SK-N-SH treated with all-trans-retinoic acid at 6 μM for 48 hours (cell line): ENCODE measurements at regions not wholly inside any gene's neighbourhood (a gene's known extent, or its start where the extent isn't known, plus 50 kb on each side); places are given as distances from the start of the nearest gene placed in this dataset.

ENCODE experiments used
- ATAC-seq: fragments of 200-7000 bp; cut with Tn5 transposase; 3 replicates; pipeline ENCODE4 v1.9.1; 2020; ENCODE audit warnings: mild to moderate bottlenecking, moderate library complexity
- ARNTL ChIP-seq: fragments of 450-650 bp; formaldehyde crosslinking; IDR thresholded peaks from 2 replicates; pipeline ENCODE4 v1.5.0; 2020; ENCODE audit warnings: low read depth, mild to moderate bottlenecking, moderate library complexity, borderline replicate concordance
- BACH2 ChIP-seq: fragments of 250-450 bp; sonication (Bioruptor Pico); IDR thresholded peaks from 2 replicates; pipeline ENCODE4 v1.9.0; 2021; ENCODE audit warnings: mild to moderate bottlenecking, borderline replicate concordance
- CSDC2 ChIP-seq: fragments of 250-450 bp; sonication (Bioruptor Pico); IDR thresholded peaks from 2 replicates; pipeline ENCODE4 v1.5.0; 2020; ENCODE audit warnings: mild to moderate bottlenecking, moderate library complexity
- ESRRG ChIP-seq: fragments of 250-450 bp; sonication (Bioruptor Pico); IDR thresholded peaks from 2 replicates; pipeline ENCODE4 v1.6.1; 2021; ENCODE audit warnings: mild to moderate bottlenecking
- GLIS3 ChIP-seq: fragments of 250-450 bp; sonication (Bioruptor Pico); IDR thresholded peaks from 2 replicates; pipeline ENCODE4 v1.5.0; 2020; ENCODE audit warnings: mild to moderate bottlenecking, moderate library complexity
- ISL1 ChIP-seq: fragments of 250-450 bp; sonication (Bioruptor Pico); IDR thresholded peaks from 2 replicates; pipeline ENCODE4 v2.1.2; 2022; ENCODE audit warnings: mild to moderate bottlenecking, moderate library complexity
- PPARA ChIP-seq: fragments of 250-450 bp; sonication (Bioruptor Pico); IDR thresholded peaks from 2 replicates; pipeline ENCODE4 v1.5.0; 2020; ENCODE audit warnings: mild to moderate bottlenecking, borderline replicate concordance
- RARB ChIP-seq: fragments of 250-450 bp; sonication (Bioruptor Pico); IDR thresholded peaks from 2 replicates; pipeline ENCODE4 v1.8.0; 2021; ENCODE audit warnings: mild to moderate bottlenecking, moderate library complexity
- SNAI2 ChIP-seq: fragments of 250-450 bp; sonication (Bioruptor Pico); IDR thresholded peaks from 2 replicates; pipeline ENCODE4 v1.5.0; 2020; ENCODE audit warnings: mild to moderate bottlenecking, moderate library complexity
- TCF4 ChIP-seq: fragments of 250-450 bp; sonication (Bioruptor Pico); IDR thresholded peaks from 2 replicates; pipeline ENCODE4 v1.8.0; 2021; ENCODE audit warnings: mild to moderate bottlenecking, moderate library complexity, borderline replicate concordance
- ZC3H10 ChIP-seq: fragments of 250-450 bp; sonication (Bioruptor Pico); IDR thresholded peaks from 2 replicates; pipeline ENCODE4 v1.5.1; 2021; ENCODE audit warnings: mild to moderate bottlenecking, moderate library complexity
- ZFP3 ChIP-seq: fragments of 250-450 bp; sonication (Bioruptor Pico); IDR thresholded peaks from 2 replicates; pipeline ENCODE4 v1.5.0; 2020; ENCODE audit warnings: mild to moderate bottlenecking, moderate library complexity
- ZFP30 ChIP-seq: fragments of 450-650 bp; formaldehyde crosslinking; IDR thresholded peaks from 2 replicates; pipeline ENCODE4 v1.5.0; 2022; ENCODE audit warnings: mild to moderate bottlenecking, moderate library complexity
- ZNF565 ChIP-seq: fragments of 450-650 bp; formaldehyde crosslinking; conservative IDR thresholded peaks from 2 replicates; pipeline ENCODE4 v1.5.0; 2020; ENCODE audit warnings: low read depth, mild to moderate bottlenecking, moderate library complexity
- ZNF70 ChIP-seq: fragments of 450-650 bp; formaldehyde crosslinking; IDR thresholded peaks from 2 replicates; pipeline ENCODE4 v1.5.0; 2020; ENCODE audit warnings: mild to moderate bottlenecking, moderate library complexity
- ZNF8 ChIP-seq: fragments of 450-650 bp; formaldehyde crosslinking; IDR thresholded peaks from 2 replicates; pipeline ENCODE4 v1.5.0; 2020; ENCODE audit warnings: mild to moderate bottlenecking, moderate library complexity
- TF ChIP-seq, protein P1 (sequence below): fragments of 250-450 bp; sonication (Bioruptor Pico); IDR thresholded peaks from 2 replicates; pipeline ENCODE4 v1.8.0; 2020; ENCODE audit warnings: mild to moderate bottlenecking, moderate library complexity, borderline replicate concordance
- TF ChIP-seq, protein P2 (sequence below): fragments of 250-450 bp; sonication (Bioruptor Pico); IDR thresholded peaks from 2 replicates; pipeline ENCODE4 v1.5.1; 2021; ENCODE audit warnings: mild to moderate bottlenecking, moderate library complexity
- TF ChIP-seq, protein P3 (sequence below): fragments of 250-450 bp; sonication (Bioruptor Pico); IDR thresholded peaks from 2 replicates; pipeline ENCODE4 v1.8.0; 2021; ENCODE audit warnings: low read depth, mild to moderate bottlenecking, moderate library complexity, borderline replicate concordance
- TF ChIP-seq, protein P4 (sequence below): fragments of 250-450 bp; sonication (Bioruptor Pico); IDR thresholded peaks from 2 replicates; pipeline ENCODE4 v1.5.0; 2020; ENCODE audit warnings: mild to moderate bottlenecking, moderate library complexity

DNA sequence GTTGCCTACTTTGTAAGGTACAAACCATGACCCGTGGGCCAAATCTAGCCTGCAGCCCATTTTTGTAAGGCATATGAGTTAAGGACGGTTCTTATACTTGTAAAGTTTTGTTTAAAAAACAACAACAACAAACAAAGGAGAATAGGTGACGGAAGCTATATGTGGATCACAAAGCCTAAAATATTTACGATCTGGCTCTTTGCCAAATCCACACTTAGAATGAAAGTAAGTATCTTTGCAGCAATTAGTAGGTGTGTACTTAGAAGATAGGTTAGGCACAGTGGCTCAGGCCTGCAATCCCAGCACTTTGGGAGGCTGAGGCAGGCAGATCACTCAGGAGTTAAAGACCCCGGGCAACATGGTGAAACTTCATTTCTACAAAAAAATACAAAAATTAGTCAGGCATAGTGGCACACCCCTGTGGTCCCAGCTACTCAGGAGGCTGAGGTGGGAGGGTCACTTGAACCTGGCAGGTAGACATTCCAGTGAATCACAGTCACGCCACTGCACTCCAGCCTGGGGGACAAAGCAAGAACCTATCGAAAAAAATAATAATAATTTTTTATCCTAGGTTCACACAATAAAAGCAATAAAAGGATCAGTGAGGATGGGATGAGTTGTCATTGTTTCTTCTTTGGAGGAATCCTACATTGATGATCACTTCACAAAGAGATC lies 57.8 kb upstream of the CTAGE1 start (continued):
- TF ChIP-seq ZNF8 (CRISPR knock-in tag) (no peak), ARNTL (no peak)
- TF ChIP-seq, all 23 proteins: peak for 0

DNA sequence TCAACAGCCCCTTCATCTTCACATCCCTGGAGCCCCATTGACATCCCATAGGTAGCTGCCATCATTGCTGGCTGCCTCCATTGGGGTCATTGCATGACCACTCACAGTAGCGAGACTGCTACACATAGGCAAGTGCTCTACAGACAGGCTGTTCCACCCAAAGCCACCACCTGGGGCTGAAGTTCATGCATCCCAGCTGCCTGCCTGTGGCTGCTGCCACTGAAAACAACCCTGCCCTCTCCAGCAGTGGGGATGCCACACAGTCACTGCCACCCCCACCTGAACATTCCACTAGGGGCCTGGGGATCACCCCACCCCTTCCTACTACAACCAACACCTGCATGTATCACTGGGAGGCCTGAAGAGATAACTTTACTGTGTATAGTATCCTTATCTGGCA lies 59.5 kb upstream of the CTAGE1 start:
- no peak for ATAC-seq
- TF ChIP-seq ZFP3 (CRISPR knock-in tag) (no peak), ZNF8 (CRISPR knock-in tag) (no peak), TCF4 (CRISPR knock-in tag) (no peak), PPARA (no peak), ESRRG (CRISPR knock-in tag) (no peak), CSDC2 (CRISPR knock-in tag) (no peak), ZNF565 (CRISPR knock-in tag) (no peak), ZFP30 (no peak), ZC3H10 (CRISPR knock-in tag) (no peak), ARNTL (no peak), GLIS3 (CRISPR knock-in tag) (no peak), ZNF70 (CRISPR knock-in tag) (no peak)
- TF ChIP-seq, protein P1, sequence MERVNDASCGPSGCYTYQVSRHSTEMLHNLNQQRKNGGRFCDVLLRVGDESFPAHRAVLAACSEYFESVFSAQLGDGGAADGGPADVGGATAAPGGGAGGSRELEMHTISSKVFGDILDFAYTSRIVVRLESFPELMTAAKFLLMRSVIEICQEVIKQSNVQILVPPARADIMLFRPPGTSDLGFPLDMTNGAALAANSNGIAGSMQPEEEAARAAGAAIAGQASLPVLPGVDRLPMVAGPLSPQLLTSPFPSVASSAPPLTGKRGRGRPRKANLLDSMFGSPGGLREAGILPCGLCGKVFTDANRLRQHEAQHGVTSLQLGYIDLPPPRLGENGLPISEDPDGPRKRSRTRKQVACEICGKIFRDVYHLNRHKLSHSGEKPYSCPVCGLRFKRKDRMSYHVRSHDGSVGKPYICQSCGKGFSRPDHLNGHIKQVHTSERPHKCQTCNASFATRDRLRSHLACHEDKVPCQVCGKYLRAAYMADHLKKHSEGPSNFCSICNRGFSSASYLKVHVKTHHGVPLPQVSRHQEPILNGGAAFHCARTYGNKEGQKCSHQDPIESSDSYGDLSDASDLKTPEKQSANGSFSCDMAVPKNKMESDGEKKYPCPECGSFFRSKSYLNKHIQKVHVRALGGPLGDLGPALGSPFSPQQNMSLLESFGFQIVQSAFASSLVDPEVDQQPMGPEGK, result no peak
- TF ChIP-seq, protein P2, sequence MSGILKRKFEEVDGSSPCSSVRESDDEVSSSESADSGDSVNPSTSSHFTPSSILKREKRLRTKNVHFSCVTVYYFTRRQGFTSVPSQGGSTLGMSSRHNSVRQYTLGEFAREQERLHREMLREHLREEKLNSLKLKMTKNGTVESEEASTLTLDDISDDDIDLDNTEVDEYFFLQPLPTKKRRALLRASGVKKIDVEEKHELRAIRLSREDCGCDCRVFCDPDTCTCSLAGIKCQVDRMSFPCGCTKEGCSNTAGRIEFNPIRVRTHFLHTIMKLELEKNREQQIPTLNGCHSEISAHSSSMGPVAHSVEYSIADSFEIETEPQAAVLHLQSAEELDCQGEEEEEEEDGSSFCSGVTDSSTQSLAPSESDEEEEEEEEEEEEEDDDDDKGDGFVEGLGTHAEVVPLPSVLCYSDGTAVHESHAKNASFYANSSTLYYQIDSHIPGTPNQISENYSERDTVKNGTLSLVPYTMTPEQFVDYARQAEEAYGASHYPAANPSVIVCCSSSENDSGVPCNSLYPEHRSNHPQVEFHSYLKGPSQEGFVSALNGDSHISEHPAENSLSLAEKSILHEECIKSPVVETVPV, result no peak
- TF ChIP-seq, protein P3, sequence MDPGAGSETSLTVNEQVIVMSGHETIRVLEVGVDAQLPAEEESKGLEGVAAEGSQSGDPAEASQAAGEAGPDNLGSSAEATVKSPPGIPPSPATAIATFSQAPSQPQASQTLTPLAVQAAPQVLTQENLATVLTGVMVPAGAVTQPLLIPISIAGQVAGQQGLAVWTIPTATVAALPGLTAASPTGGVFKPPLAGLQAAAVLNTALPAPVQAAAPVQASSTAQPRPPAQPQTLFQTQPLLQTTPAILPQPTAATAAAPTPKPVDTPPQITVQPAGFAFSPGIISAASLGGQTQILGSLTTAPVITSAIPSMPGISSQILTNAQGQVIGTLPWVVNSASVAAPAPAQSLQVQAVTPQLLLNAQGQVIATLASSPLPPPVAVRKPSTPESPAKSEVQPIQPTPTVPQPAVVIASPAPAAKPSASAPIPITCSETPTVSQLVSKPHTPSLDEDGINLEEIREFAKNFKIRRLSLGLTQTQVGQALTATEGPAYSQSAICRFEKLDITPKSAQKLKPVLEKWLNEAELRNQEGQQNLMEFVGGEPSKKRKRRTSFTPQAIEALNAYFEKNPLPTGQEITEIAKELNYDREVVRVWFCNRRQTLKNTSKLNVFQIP (CRISPR knock-in tag), result no peak
- TF ChIP-seq, protein P4, sequence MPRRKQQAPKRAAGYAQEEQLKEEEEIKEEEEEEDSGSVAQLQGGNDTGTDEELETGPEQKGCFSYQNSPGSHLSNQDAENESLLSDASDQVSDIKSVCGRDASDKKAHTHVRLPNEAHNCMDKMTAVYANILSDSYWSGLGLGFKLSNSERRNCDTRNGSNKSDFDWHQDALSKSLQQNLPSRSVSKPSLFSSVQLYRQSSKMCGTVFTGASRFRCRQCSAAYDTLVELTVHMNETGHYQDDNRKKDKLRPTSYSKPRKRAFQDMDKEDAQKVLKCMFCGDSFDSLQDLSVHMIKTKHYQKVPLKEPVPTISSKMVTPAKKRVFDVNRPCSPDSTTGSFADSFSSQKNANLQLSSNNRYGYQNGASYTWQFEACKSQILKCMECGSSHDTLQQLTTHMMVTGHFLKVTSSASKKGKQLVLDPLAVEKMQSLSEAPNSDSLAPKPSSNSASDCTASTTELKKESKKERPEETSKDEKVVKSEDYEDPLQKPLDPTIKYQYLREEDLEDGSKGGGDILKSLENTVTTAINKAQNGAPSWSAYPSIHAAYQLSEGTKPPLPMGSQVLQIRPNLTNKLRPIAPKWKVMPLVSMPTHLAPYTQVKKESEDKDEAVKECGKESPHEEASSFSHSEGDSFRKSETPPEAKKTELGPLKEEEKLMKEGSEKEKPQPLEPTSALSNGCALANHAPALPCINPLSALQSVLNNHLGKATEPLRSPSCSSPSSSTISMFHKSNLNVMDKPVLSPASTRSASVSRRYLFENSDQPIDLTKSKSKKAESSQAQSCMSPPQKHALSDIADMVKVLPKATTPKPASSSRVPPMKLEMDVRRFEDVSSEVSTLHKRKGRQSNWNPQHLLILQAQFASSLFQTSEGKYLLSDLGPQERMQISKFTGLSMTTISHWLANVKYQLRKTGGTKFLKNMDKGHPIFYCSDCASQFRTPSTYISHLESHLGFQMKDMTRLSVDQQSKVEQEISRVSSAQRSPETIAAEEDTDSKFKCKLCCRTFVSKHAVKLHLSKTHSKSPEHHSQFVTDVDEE (CRISPR knock-in tag), result no peak
- TF ChIP-seq, all 23 proteins: peak for 0

DNA sequence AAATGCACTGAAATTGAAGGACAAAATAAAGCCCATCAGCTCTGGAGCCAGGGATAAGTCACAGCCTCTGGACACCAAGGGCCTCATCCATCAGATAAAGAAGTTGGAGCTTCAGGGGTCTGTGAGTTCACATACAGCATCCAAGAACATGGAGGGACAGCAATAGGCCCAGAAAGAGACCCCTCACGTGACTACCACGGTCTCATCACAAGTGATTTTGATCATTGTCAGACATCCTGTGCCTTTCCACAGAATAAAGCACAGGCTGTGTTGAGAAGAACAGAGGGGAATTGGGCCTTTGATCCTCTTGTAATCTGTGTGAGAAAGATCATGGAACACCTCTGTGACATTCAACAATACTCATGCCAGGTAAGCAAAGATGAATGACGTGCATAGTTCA lies 65.2 kb upstream of the CTAGE1 start:
- TF ChIP-seq ISL1 (CRISPR knock-in tag), result no peak
- no peak for TF ChIP-seq TCF4 (CRISPR knock-in tag)
- TF ChIP-seq SNAI2 (CRISPR knock-in tag), result no peak
- TF ChIP-seq ZNF565 (CRISPR knock-in tag), result no peak
- no peak for TF ChIP-seq ZNF8 (CRISPR knock-in tag)
- no peak for TF ChIP-seq ARNTL
- TF ChIP-seq ESRRG (CRISPR knock-in tag), result no peak
- TF ChIP-seq ZNF70 (CRISPR knock-in tag), result no peak
- ATAC-seq, result no peak

DNA sequence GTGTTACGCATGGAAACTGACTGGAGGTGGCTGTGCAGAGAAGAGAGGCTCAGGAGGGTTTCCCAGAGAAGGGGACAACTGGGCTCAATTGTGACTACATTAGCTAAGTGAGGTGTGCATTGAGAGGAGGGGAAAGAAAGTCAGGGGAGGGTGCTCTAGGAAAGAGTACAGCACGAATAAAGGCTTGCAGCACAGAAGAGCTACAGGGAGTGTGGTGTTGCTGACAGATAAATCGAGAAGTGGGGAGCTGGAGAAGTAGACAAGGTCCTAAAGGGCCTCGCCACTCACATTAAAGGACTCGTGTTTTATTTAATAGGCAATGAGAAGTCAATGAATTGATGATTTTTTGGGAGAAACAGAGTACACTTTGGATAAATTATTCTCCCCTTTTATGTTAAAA lies 65.7 kb upstream of the CTAGE1 start:
- TF ChIP-seq, protein P4 (CRISPR knock-in tag), result no peak
- TF ChIP-seq, protein P1, result no peak
- TF ChIP-seq RARB (CRISPR knock-in tag), result no peak
- TF ChIP-seq ISL1 (CRISPR knock-in tag), result no peak
- TF ChIP-seq ZC3H10 (CRISPR knock-in tag), result no peak
- TF ChIP-seq ZFP30, result no peak
- no peak for TF ChIP-seq GLIS3 (CRISPR knock-in tag)
- no peak for TF ChIP-seq ZNF8 (CRISPR knock-in tag)
- no peak for TF ChIP-seq TCF4 (CRISPR knock-in tag)
- no peak for TF ChIP-seq CSDC2 (CRISPR knock-in tag)
- TF ChIP-seq PPARA, result no peak
- no peak for TF ChIP-seq ZFP3 (CRISPR knock-in tag)
- no peak for TF ChIP-seq ESRRG (CRISPR knock-in tag)
- TF ChIP-seq ARNTL, result no peak
- TF ChIP-seq BACH2 (CRISPR knock-in tag), result no peak
- no peak for ATAC-seq
